HL-60 (cell line): ENCODE measurements at regions not wholly inside any gene's neighbourhood (a gene's known extent, or its start where the extent isn't known, plus 50 kb on each side); places are given as distances from the start of the nearest gene placed in this dataset.

Experiments used
- GABPA ChIP-seq: IDR thresholded peaks from 2 replicates; pipeline ENCODE4 v1.6.1; 2012; ENCODE audit warnings: low read depth
- POLR2AphosphoS5 ChIP-seq: IDR thresholded peaks from 2 replicates; pipeline ENCODE4 v1.6.1; 2012; ENCODE audit warnings: low read depth
- TF ChIP-seq, protein P1 (sequence below): IDR thresholded peaks from one replicate; pipeline ENCODE4 v1.5.1; 2011; ENCODE audit warnings: low read length, control low read depth, inconsistent platforms; ENCODE audit not compliant: insufficient read depth
- TF ChIP-seq, protein P2 (sequence below): IDR thresholded peaks from 2 replicates; pipeline ENCODE4 v1.6.1; 2012; ENCODE audit warnings: low read depth; ENCODE audit not compliant: insufficient replicate concordance

GRCh38 chr11:93940395-93940794, 80.8 kb upstream of the HEPHL1 start:
- TF ChIP-seq, protein P1, sequence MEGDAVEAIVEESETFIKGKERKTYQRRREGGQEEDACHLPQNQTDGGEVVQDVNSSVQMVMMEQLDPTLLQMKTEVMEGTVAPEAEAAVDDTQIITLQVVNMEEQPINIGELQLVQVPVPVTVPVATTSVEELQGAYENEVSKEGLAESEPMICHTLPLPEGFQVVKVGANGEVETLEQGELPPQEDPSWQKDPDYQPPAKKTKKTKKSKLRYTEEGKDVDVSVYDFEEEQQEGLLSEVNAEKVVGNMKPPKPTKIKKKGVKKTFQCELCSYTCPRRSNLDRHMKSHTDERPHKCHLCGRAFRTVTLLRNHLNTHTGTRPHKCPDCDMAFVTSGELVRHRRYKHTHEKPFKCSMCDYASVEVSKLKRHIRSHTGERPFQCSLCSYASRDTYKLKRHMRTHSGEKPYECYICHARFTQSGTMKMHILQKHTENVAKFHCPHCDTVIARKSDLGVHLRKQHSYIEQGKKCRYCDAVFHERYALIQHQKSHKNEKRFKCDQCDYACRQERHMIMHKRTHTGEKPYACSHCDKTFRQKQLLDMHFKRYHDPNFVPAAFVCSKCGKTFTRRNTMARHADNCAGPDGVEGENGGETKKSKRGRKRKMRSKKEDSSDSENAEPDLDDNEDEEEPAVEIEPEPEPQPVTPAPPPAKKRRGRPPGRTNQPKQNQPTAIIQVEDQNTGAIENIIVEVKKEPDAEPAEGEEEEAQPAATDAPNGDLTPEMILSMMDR = no peak
- TF ChIP-seq, protein P2, sequence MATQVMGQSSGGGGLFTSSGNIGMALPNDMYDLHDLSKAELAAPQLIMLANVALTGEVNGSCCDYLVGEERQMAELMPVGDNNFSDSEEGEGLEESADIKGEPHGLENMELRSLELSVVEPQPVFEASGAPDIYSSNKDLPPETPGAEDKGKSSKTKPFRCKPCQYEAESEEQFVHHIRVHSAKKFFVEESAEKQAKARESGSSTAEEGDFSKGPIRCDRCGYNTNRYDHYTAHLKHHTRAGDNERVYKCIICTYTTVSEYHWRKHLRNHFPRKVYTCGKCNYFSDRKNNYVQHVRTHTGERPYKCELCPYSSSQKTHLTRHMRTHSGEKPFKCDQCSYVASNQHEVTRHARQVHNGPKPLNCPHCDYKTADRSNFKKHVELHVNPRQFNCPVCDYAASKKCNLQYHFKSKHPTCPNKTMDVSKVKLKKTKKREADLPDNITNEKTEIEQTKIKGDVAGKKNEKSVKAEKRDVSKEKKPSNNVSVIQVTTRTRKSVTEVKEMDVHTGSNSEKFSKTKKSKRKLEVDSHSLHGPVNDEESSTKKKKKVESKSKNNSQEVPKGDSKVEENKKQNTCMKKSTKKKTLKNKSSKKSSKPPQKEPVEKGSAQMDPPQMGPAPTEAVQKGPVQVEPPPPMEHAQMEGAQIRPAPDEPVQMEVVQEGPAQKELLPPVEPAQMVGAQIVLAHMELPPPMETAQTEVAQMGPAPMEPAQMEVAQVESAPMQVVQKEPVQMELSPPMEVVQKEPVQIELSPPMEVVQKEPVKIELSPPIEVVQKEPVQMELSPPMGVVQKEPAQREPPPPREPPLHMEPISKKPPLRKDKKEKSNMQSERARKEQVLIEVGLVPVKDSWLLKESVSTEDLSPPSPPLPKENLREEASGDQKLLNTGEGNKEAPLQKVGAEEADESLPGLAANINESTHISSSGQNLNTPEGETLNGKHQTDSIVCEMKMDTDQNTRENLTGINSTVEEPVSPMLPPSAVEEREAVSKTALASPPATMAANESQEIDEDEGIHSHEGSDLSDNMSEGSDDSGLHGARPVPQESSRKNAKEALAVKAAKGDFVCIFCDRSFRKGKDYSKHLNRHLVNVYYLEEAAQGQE = no peak
- TF ChIP-seq POLR2AphosphoS5 (no peak), GABPA (no peak)
